ENCODE measurements at regions not wholly inside any gene's neighbourhood (a gene's known extent, or its start where the extent isn't known, plus 50 kb on each side); places are given as distances from the start of the nearest gene placed in this dataset.

DNA sequence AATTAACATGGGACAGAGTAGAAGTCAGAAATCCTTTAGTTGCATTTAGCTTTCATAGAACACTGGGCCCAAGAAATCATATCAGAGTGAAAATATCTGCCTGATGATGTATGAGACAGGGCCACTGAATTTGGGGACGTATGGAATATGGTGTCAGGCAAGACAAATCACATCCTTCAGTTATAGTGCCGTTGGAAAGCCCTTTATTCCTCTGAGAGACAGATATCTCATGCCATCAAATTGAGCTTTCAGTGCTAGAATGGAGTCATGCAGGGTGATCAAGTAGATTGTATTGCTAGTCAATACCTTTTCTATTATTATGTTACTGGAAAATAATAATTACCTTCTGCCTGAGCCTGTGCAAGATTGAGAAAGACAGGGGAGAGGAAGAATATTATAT is 398.2 kb upstream of the RARB start:
- DNase-seq (ENCODE audit: low read depth, low spot score): no peak
- Histone ChIP-seq H3K4me3 (ENCODE audit: low read length) (no peak overlapping the region), H3K9me3 (ENCODE audit: control insufficient read depth, insufficient read depth, low read length) (no peaks in the 10 kb centered on the region), H3K4me1 (ENCODE audit: control insufficient read depth, insufficient read depth, low read length) (no peaks in the 10 kb centered on the region; the same call in 1 of the 2 replicates), H3K27ac (ENCODE audit: low read length) (no peak overlapping the region), H3K27me3 (ENCODE audit: control insufficient read depth, insufficient read depth, low read length) (no peaks in the 10 kb centered on the region), H3K36me3 (ENCODE audit: control insufficient read depth, insufficient read depth, low read length) (no peaks in the 10 kb centered on the region)
- WGBS (ENCODE audit: insufficient coverage, insufficient read length): no CpG with 5 or more reads among the region's 2 CpGs

DNA sequence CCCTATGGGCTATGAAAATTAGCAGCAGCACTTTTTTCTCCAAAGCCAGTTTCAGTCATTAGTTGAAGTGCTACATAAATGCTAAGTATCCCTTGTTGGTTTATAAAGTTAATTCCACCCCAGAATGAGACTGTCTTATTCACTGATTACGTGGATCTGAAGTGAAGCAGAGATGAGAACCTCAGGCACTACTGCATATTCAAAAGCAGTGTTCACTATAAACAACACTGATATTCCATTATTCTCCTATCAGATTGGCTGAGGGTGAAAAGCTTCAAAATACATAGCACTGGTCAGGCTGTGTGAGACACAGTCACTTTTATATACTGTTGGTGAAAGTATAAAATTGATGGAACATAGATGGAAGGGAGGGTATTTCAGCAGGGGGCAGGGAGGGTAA is 395.7 kb upstream of the RARB start:
- WGBS (ENCODE audit: insufficient coverage, insufficient read length): no CpG with 5 or more reads among the region's 1 CpG
- DNase-seq (ENCODE audit: low read depth, low spot score): no peak
- Histone ChIP-seq H3K4me1 (ENCODE audit: control insufficient read depth, insufficient read depth, low read length) (no peaks in the 10 kb centered on the region; the same call in 1 of the 2 replicates), H3K9me3 (ENCODE audit: control insufficient read depth, insufficient read depth, low read length) (no peaks in the 10 kb centered on the region), H3K27me3 (ENCODE audit: control insufficient read depth, insufficient read depth, low read length) (no peaks in the 10 kb centered on the region), H3K36me3 (ENCODE audit: control insufficient read depth, insufficient read depth, low read length) (no peaks in the 10 kb centered on the region), H3K4me3 (ENCODE audit: low read length) (no peak overlapping the region), H3K27ac (ENCODE audit: low read length) (no peak overlapping the region)

DNA sequence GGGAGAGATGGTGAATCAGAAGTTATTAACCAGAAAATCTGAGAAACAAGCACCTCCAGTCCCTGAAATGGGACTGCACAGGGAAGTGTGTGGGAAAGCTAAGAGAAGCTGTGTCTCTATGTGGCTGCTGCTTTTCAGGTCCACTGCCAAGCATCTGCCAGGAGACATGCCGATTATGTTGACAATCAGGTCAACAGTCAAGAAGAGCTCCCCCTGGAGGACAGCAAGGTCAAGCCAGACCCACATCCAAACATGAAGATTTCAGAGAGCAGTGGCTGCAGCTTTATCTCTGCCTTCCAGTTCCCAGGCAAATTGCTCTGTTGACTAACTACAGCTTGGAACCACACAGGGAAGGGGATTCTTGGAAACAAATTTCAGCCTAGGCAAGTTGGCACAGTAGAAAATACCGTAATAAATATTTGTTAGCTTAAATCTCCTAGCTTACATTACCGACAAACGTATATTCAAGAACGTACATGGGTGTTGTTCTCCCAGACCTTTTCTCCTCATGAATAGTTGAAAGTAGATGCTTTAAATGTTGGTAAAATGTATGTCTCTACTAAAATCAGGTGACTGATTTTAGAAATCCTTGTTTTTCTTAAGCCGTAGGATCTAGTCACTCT is 394.5 kb upstream of the RARB start:
- DNase-seq (ENCODE audit: low read depth, low spot score): peak; percentile 87
- no peaks in the 10 kb centered on the region for H3K4me1 ChIP-seq (ENCODE audit: control insufficient read depth, insufficient read depth, low read length)
- no peak overlapping the region for H3K4me3 ChIP-seq (ENCODE audit: low read length)
- no peaks in the 10 kb centered on the region for H3K27me3 ChIP-seq (ENCODE audit: control insufficient read depth, insufficient read depth, low read length)
- no peaks in the 10 kb centered on the region for H3K9me3 ChIP-seq (ENCODE audit: control insufficient read depth, insufficient read depth, low read length)
- no CpG with 5 or more reads among the region's 6 CpGs for WGBS (ENCODE audit: insufficient coverage, insufficient read length)
- no peak overlapping the region for H3K27ac ChIP-seq (ENCODE audit: low read length)
- no peaks in the 10 kb centered on the region for H3K36me3 ChIP-seq (ENCODE audit: control insufficient read depth, insufficient read depth, low read length)

DNA sequence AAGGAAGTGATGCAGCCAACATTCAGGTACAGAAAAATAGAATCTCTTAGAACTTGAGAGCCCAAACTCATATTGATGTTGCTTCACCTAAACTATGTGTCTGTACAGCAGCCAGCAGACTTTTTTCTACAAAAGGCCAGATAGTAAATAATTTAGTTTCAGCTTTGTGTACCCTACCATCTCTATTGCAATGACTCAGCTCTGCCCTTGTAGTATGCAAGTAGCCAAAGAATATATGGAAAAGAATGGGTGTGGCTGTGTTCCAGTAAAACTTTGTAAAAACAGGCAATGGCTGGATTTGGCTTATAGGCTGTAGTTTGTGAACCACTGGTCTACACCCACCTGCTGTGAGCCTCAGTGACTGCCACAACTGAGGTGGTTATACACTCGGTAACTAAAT is 392.5 kb upstream of the RARB start:
- no peaks in the 10 kb centered on the region for H3K27me3 ChIP-seq (ENCODE audit: control insufficient read depth, insufficient read depth, low read length)
- no peaks in the 10 kb centered on the region for H3K36me3 ChIP-seq (ENCODE audit: control insufficient read depth, insufficient read depth, low read length)
- WGBS (ENCODE audit: insufficient coverage, insufficient read length): no CpG with 5 or more reads among the region's 1 CpG
- H3K27ac ChIP-seq (ENCODE audit: low read length): no peak overlapping the region
- H3K9me3 ChIP-seq (ENCODE audit: control insufficient read depth, insufficient read depth, low read length): no peaks in the 10 kb centered on the region
- H3K4me1 ChIP-seq (ENCODE audit: control insufficient read depth, insufficient read depth, low read length): no peaks in the 10 kb centered on the region
- DNase-seq (ENCODE audit: low read depth, low spot score): no peak
- H3K4me3 ChIP-seq (ENCODE audit: low read length): no peak overlapping the region

DNA sequence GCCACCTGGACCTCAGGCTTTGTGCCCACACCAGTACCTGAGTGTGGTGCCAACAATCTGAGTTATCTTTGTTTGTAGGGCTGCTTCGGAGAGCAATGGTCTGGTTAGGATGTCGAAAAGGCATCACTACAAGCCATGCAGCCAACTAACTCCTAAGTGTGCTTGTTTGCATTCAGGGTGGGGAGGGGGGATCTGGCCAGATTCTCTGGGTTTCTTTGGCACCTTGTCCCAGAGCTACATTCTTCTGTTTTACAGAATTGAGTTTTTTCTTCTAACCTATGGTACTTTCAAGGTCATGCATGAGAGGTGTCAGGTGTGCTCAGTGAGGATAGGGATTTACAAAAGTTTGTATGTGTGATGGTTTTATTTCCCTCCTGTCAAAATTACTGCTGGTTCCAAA is 391.4 kb upstream of the RARB start:
- no peaks in the 10 kb centered on the region for H3K36me3 ChIP-seq (ENCODE audit: control insufficient read depth, insufficient read depth, low read length)
- no peaks in the 10 kb centered on the region for H3K27me3 ChIP-seq (ENCODE audit: control insufficient read depth, insufficient read depth, low read length)
- DNase-seq (ENCODE audit: low read depth, low spot score): no peak
- H3K27ac ChIP-seq (ENCODE audit: low read length): no peak overlapping the region
- no CpG with 5 or more reads among the region's 2 CpGs for WGBS (ENCODE audit: insufficient coverage, insufficient read length)
- H3K9me3 ChIP-seq (ENCODE audit: control insufficient read depth, insufficient read depth, low read length): no peaks in the 10 kb centered on the region
- no peak overlapping the region for H3K4me3 ChIP-seq (ENCODE audit: low read length)
- no peaks in the 10 kb centered on the region for H3K4me1 ChIP-seq (ENCODE audit: control insufficient read depth, insufficient read depth, low read length)

DNA sequence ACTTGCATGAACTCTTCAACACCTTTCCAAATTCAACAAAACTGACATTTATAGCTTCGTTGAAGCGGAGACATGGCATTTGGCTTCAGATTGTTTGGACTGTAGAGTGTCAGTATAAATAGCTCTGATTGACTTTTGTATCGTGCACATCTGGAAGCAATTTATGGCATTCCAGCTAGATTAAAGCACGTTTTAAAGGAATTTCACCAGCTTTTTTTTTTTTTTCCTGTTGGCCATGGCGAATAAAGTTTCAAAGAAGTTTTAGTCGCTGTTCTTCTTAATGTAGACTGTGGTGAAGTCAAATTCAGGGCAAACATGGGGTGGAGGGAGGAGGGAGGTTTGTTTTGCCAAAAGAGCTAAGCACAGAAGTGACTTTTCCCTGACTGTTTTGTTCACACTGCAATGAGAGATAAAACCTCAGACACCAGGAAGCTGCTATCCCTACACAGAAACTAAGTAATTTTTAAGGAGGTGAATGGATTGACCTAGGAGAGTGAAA is 391.0 kb upstream of the RARB start:
- Histone ChIP-seq H3K9me3 (ENCODE audit: control insufficient read depth, insufficient read depth, low read length) (no peaks in the 10 kb centered on the region), H3K27ac (ENCODE audit: low read length) (no peak overlapping the region), H3K4me1 (ENCODE audit: control insufficient read depth, insufficient read depth, low read length) (no peaks in the 10 kb centered on the region), H3K36me3 (ENCODE audit: control insufficient read depth, insufficient read depth, low read length) (no peaks in the 10 kb centered on the region), H3K4me3 (ENCODE audit: low read length) (no peak overlapping the region), H3K27me3 (ENCODE audit: control insufficient read depth, insufficient read depth, low read length) (no peaks in the 10 kb centered on the region)
- DNase-seq (ENCODE audit: low read depth, low spot score): no peak
- no CpG with 5 or more reads among the region's 6 CpGs for WGBS (ENCODE audit: insufficient coverage, insufficient read length)

DNA sequence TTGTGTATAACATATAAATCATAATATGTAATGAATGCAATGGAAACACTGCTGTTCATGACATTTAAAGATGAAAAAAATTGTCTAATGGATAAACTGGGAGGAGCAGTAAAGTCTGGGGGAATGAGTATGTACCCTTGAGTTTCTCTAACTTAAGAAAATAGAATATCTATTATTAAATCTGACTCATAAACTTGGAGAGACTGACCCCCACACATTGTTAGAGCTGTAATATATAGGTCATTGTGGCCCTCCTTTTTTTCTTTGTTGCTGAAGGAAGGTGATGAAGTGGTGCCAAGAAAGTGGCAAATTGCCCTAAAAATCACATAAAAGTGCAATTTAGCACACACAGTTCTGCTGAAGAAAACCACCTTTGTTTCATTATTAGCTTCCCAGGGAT is 389.8 kb upstream of the RARB start:
- H3K4me3 ChIP-seq (ENCODE audit: low read length): no peak overlapping the region
- DNase-seq (ENCODE audit: low read depth, low spot score): no peak
- H3K27me3 ChIP-seq (ENCODE audit: control insufficient read depth, insufficient read depth, low read length): no peaks in the 10 kb centered on the region
- no peaks in the 10 kb centered on the region for H3K36me3 ChIP-seq (ENCODE audit: control insufficient read depth, insufficient read depth, low read length)
- H3K9me3 ChIP-seq (ENCODE audit: control insufficient read depth, insufficient read depth, low read length): no peaks in the 10 kb centered on the region
- H3K4me1 ChIP-seq (ENCODE audit: control insufficient read depth, insufficient read depth, low read length): no peaks in the 10 kb centered on the region
- no peak overlapping the region for H3K27ac ChIP-seq (ENCODE audit: low read length)

DNA sequence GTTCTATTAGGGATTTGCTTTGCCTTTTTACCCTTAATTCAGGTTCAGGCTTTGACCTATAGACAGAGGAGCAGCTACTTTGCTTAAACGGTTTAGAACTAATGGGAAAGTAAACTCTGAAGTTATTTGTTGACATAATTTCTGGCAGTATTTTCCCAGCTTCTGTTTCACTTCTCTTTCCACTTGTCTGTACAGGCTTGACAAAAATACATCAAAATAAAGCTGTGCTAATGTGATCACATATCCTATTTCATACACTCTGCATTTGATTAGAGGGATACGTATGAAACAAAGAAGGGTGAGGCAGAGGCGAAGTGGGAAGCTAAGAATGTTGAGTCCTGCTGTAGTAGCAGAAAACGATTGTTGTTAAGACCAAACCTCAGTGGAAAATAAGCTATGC is 389.1 kb upstream of the RARB start:
- Histone ChIP-seq H3K4me1 (ENCODE audit: control insufficient read depth, insufficient read depth, low read length) (no peaks in the 10 kb centered on the region), H3K9me3 (ENCODE audit: control insufficient read depth, insufficient read depth, low read length) (no peaks in the 10 kb centered on the region), H3K27me3 (ENCODE audit: control insufficient read depth, insufficient read depth, low read length) (no peaks in the 10 kb centered on the region), H3K27ac (ENCODE audit: low read length) (no peak overlapping the region), H3K36me3 (ENCODE audit: control insufficient read depth, insufficient read depth, low read length) (no peaks in the 10 kb centered on the region), H3K4me3 (ENCODE audit: low read length) (no peak overlapping the region)
- no peak for DNase-seq (ENCODE audit: low read depth, low spot score)
- WGBS (ENCODE audit: insufficient coverage, insufficient read length): no CpG with 5 or more reads among the region's 4 CpGs

DNA sequence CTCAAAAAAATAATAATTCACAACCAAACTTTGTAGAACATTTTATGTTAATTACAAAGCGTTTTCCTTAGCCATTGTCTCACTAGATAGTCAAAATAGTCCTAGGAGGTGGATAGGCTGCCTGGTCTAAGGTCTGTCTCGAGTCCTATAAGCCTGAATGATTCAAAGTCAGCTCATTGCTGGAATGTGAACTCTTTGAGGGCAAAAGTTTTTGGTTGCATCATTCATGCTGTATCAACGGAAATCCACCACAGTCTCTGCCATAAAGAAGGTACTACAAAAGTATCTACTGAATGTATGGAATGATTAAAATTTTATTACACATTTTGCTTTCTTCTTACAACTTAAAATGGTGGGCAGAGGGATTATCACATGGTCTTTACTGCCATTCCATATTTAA is 387.3 kb upstream of the RARB start:
- no peak for DNase-seq (ENCODE audit: low read depth, low spot score)
- H3K4me3 ChIP-seq (ENCODE audit: low read length): no peak overlapping the region
- H3K27ac ChIP-seq (ENCODE audit: low read length): no peak overlapping the region
- no peaks in the 10 kb centered on the region for H3K4me1 ChIP-seq (ENCODE audit: control insufficient read depth, insufficient read depth, low read length)
- no CpG with 5 or more reads among the region's 3 CpGs for WGBS (ENCODE audit: insufficient coverage, insufficient read length)
- no peaks in the 10 kb centered on the region for H3K27me3 ChIP-seq (ENCODE audit: control insufficient read depth, insufficient read depth, low read length)
- no peaks in the 10 kb centered on the region for H3K36me3 ChIP-seq (ENCODE audit: control insufficient read depth, insufficient read depth, low read length)
- H3K9me3 ChIP-seq (ENCODE audit: control insufficient read depth, insufficient read depth, low read length): no peaks in the 10 kb centered on the region

DNA sequence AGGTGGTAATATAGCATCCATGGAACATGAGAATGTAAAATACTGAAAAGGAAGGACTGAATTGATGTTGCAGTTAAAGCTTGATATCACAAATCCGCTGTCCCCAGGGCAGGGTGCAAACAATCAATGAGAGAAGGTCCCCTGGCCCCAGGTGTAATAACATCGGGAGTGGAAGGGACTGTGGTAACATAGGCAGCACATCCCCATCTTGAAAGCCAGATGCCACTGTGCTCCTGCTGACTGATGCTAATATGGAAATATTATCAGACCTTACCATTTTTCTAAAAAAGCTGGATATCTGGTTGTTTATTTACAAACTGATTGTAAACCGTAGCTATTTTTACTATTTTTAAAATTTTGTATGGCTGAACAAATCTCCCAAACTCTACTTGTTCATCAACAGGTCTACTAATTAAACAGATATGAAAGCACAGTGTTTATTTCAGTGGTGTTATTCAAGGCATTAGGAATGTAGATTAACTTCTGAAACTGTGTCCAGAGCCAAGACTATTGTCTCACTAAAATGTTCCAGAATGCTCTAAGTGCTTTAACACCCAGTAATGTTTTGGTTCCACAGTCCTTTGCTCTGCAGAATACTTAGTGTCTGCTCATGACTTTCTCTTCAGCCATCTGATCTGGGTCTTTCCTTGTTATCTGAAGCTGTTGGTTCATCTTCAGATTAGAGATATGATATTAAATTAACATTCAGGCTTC is 386.0 kb upstream of the RARB start:
- Histone ChIP-seq H3K9me3 (ENCODE audit: control insufficient read depth, insufficient read depth, low read length) (no peaks in the 10 kb centered on the region), H3K27me3 (ENCODE audit: control insufficient read depth, insufficient read depth, low read length) (no peaks in the 10 kb centered on the region), H3K27ac (ENCODE audit: low read length) (no peak overlapping the region), H3K4me3 (ENCODE audit: low read length) (no peak overlapping the region), H3K4me1 (ENCODE audit: control insufficient read depth, insufficient read depth, low read length) (no peaks in the 10 kb centered on the region), H3K36me3 (ENCODE audit: control insufficient read depth, insufficient read depth, low read length) (no peaks in the 10 kb centered on the region)
- no CpG with 5 or more reads among the region's 3 CpGs for WGBS (ENCODE audit: insufficient coverage, insufficient read length)
- no peak for DNase-seq (ENCODE audit: low read depth, low spot score)

DNA sequence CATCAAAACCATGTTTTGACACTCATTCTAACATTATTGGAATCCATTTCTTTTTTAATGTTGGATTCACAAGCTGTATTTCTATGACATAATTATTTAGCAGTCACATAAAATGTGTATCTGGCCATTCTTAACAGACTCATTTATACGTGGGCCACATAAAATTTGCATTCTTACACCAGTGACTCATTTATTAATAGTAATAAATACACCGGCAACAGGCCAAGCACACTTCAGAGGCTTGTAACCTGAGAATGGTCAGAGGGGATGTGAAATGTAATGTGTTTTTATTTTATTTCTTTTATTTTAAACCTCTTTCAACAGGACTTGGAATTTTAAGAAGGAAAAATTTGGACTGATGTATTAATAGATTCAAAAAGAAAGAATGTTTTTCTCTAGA is 384.9 kb upstream of the RARB start:
- no peak overlapping the region for H3K27ac ChIP-seq (ENCODE audit: low read length)
- no CpG with 5 or more reads among the region's 2 CpGs for WGBS (ENCODE audit: insufficient coverage, insufficient read length)
- no peaks in the 10 kb centered on the region for H3K27me3 ChIP-seq (ENCODE audit: control insufficient read depth, insufficient read depth, low read length)
- no peak overlapping the region for H3K4me3 ChIP-seq (ENCODE audit: low read length)
- no peaks in the 10 kb centered on the region for H3K4me1 ChIP-seq (ENCODE audit: control insufficient read depth, insufficient read depth, low read length)
- no peaks in the 10 kb centered on the region for H3K36me3 ChIP-seq (ENCODE audit: control insufficient read depth, insufficient read depth, low read length)
- DNase-seq (ENCODE audit: low read depth, low spot score): no peak
- H3K9me3 ChIP-seq (ENCODE audit: control insufficient read depth, insufficient read depth, low read length): no peaks in the 10 kb centered on the region
